Neural progenitor cell (in vitro differentiated cells): ENCODE measurements at regions not wholly inside any gene's neighbourhood (a gene's known extent, or its start where the extent isn't known, plus 50 kb on each side); places are given as distances from the start of the nearest gene placed in this dataset.
A peak's percentile ranks its signal among the peaks of the same experiment; 100 is the strongest.

Experiments
- DNase-seq: peaks from one replicate; pipeline ENCODE4 v3.0.0-alpha.2; 2016; ENCODE audit warnings: low spot score
- H2AFZ ChIP-seq: fragments of 200-600 bp; sonication (generic); replicated peaks from 2 replicates; pipeline ENCODE4 v1.6.1; 2016; ENCODE audit warnings: antibody characterized with exemption
- H3F3A ChIP-seq: fragments of 200-600 bp; sonication (generic); 2 replicates; pipeline ENCODE4 v1.6.1; 2016; ENCODE audit warnings: antibody characterized with exemption, low read depth
- H3K27ac ChIP-seq: fragments of 200-600 bp; sonication (generic); 2 replicates; pipeline ENCODE4 v1.5.1; 2016; ENCODE audit warnings: mild to moderate bottlenecking
- H3K27me3 ChIP-seq: fragments of 200-600 bp; sonication (generic); 2 replicates; pipeline ENCODE4 v1.6.1; 2016; ENCODE audit warnings: mild to moderate bottlenecking, moderate library complexity
- H3K36me3 ChIP-seq: fragments of 200-600 bp; sonication (generic); 2 replicates; pipeline ENCODE4 v1.5.1; 2016
- H3K4me1 ChIP-seq: fragments of 200-600 bp; sonication (generic); 2 replicates; pipeline ENCODE4 v1.6.1; 2016; ENCODE audit warnings: mixed run types
- H3K4me2 ChIP-seq: fragments of 200-600 bp; sonication (generic); 2 replicates; pipeline ENCODE4 v1.6.1; 2016
- H3K4me3 ChIP-seq: fragments of 200-600 bp; sonication (generic); 2 replicates; pipeline ENCODE4 v1.5.1; 2016
- H3K79me2 ChIP-seq: fragments of 200-600 bp; sonication (generic); 2 replicates; pipeline ENCODE4 v1.6.1; 2016; ENCODE audit warnings: low read depth
- H3K9ac ChIP-seq: fragments of 200-600 bp; sonication (generic); 2 replicates; pipeline ENCODE4 v1.6.1; 2016
- H3K9me3 ChIP-seq: fragments of 200-600 bp; sonication (generic); 2 replicates; pipeline ENCODE4 v1.5.1; 2016; ENCODE audit warnings: low read depth
- H4K20me1 ChIP-seq: fragments of 200-600 bp; sonication (generic); 2 replicates; pipeline ENCODE4 v1.6.1; 2016; ENCODE audit warnings: low read depth
- H3K27ac Mint-ChIP-seq: 3 replicates; pipeline ENCODE4 v1.8.0; 2021; ENCODE audit warnings: mixed read lengths
- H3K27me3 Mint-ChIP-seq: 2 replicates; pipeline ENCODE4 v1.8.0; 2022; ENCODE audit warnings: low read depth, mild to moderate bottlenecking, inconsistent platforms, moderate library complexity, mixed read lengths; ENCODE audit not compliant: insufficient read depth
- H3K36me3 Mint-ChIP-seq: 3 replicates; pipeline ENCODE4 v1.8.0; 2021; ENCODE audit warnings: mixed read lengths
- H3K4me1 Mint-ChIP-seq: 3 replicates; pipeline ENCODE4 v1.8.0; 2021; ENCODE audit warnings: mixed read lengths
- H3K4me3 Mint-ChIP-seq: 3 replicates; pipeline ENCODE4 v1.8.0; 2021; ENCODE audit warnings: mild to moderate bottlenecking, moderate library complexity, mixed read lengths
- H3K9me3 Mint-ChIP-seq: 3 replicates; pipeline ENCODE4 v1.8.0; 2020; ENCODE audit warnings: mixed read lengths
- CTCF ChIP-seq: fragments of 200-600 bp; sonication (generic); IDR thresholded peaks from 2 replicates; pipeline ENCODE4 v1.5.1; 2017; ENCODE audit warnings: antibody characterized with exemption, mild to moderate bottlenecking
- EZH2 ChIP-seq: fragments of 200-600 bp; sonication (generic); IDR thresholded peaks from 2 replicates; pipeline ENCODE4 v1.6.1; 2017; ENCODE audit warnings: antibody characterized with exemption, mild to moderate bottlenecking, moderate library complexity
- EZH2phosphoT487 ChIP-seq: fragments of 200-600 bp; sonication (generic); IDR thresholded peaks from 2 replicates; pipeline ENCODE4 v1.6.1; 2017; ENCODE audit warnings: antibody characterized with exemption

DNA sequence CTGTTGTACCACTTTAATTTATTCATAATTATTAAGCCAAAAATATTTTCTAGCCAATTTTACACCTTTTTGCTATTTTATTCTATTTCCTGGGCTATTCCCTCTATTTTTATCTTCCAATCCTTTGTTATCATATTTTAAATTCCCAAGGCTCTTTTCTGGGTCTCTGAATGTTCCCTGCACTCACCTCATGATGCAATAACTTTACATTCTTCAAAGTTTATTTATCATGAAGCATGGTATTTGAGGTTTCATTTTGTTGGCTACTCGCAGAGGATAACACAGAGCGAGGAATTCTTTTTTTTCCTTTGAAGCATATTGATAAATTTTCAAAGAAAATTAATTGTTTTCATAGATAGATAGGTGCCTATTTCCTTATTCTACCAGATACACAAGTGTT lies 489.8 kb upstream of the TMPRSS15 start:
- Histone ChIP-seq H3K79me2 (no peaks in the 10 kb centered on the region), H3K27me3 (no peaks in the 10 kb centered on the region), H3K9ac (no peak overlapping the region), H3F3A (no peaks in the 10 kb centered on the region), H2AFZ (no peak overlapping the region), H3K9me3 (no peaks in the 10 kb centered on the region), H3K36me3 (no peaks in the 10 kb centered on the region), H3K4me3 (no peak overlapping the region), H3K4me1 (no peaks in the 10 kb centered on the region), H3K4me2 (no peak overlapping the region), H4K20me1 (no peaks in the 10 kb centered on the region), H3K27ac (no peak overlapping the region)
- Mint-ChIP-seq H3K9me3 (no peaks in the 10 kb centered on the region), H3K36me3 (no peaks in the 10 kb centered on the region), H3K27ac (no peak overlapping the region), H3K4me3 (no peak overlapping the region), H3K4me1 (no peaks in the 10 kb centered on the region), H3K27me3 (no peaks in the 10 kb centered on the region)
- TF ChIP-seq EZH2 (no peak), CTCF (no peak), EZH2phosphoT487 (no peak)
- no peak for DNase-seq

GRCh38 chr21:18894387-18894786 lies 490.8 kb upstream of the TMPRSS15 start:
- Histone ChIP-seq H3K27me3 (no peaks in the 10 kb centered on the region), H3K4me1 (no peaks in the 10 kb centered on the region), H3K9me3 (no peaks in the 10 kb centered on the region), H3K79me2 (no peaks in the 10 kb centered on the region), H3K27ac (no peak overlapping the region), H3K9ac (no peak overlapping the region), H3K36me3 (no peaks in the 10 kb centered on the region), H3K4me3 (no peak overlapping the region), H2AFZ (no peak overlapping the region), H3F3A (no peaks in the 10 kb centered on the region), H4K20me1 (no peaks in the 10 kb centered on the region), H3K4me2 (no peak overlapping the region)
- H3K4me3 Mint-ChIP-seq: no peak overlapping the region
- H3K9me3 Mint-ChIP-seq: no peaks in the 10 kb centered on the region
- no peaks in the 10 kb centered on the region for H3K27me3 Mint-ChIP-seq
- TF ChIP-seq CTCF (no peak), EZH2phosphoT487 (no peak), EZH2 (no peak)
- no peak overlapping the region for H3K27ac Mint-ChIP-seq
- no peaks in the 10 kb centered on the region for H3K4me1 Mint-ChIP-seq
- no peaks in the 10 kb centered on the region for H3K36me3 Mint-ChIP-seq
- no peak for DNase-seq

DNA sequence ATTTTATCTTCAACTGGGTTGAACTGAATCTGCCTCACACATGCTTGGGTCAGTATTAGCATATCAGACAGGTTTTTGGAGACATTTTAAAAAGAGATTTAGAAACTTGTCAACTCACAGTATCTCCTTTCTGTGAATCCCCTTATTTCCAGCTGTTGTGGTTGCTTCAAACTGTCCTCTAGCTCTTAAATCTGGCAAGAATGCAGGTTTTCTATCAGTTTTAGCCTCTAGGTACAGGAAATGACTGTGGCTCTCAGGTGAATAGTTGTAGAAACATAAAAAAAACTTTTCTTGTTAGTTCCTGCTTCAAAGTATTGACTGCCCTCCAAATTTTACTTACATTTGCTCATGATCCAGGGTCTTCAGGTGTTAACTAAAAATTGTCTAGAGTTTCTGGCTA lies 495.7 kb upstream of the TMPRSS15 start:
- Histone ChIP-seq H3K9ac (no peak overlapping the region), H3K4me1 (no peaks in the 10 kb centered on the region), H3K9me3 (no peaks in the 10 kb centered on the region), H3K79me2 (no peaks in the 10 kb centered on the region), H3K27ac (no peak overlapping the region), H3K4me3 (no peak overlapping the region), H4K20me1 (no peaks in the 10 kb centered on the region), H3F3A (no peaks in the 10 kb centered on the region), H3K36me3 (no peaks in the 10 kb centered on the region), H3K27me3 (no peaks in the 10 kb centered on the region), H2AFZ (peak overlapping the region; percentile 0), H3K4me2 (no peak overlapping the region)
- no peak overlapping the region for H3K4me3 Mint-ChIP-seq
- H3K9me3 Mint-ChIP-seq: no peaks in the 10 kb centered on the region
- no peak overlapping the region for H3K27ac Mint-ChIP-seq
- H3K27me3 Mint-ChIP-seq: no peaks in the 10 kb centered on the region
- no peak for DNase-seq
- no peaks in the 10 kb centered on the region for H3K36me3 Mint-ChIP-seq
- H3K4me1 Mint-ChIP-seq: peaks cover 6% of the 10 kb centered on the region
- TF ChIP-seq EZH2: no peak
- TF ChIP-seq EZH2phosphoT487: no peak
- no peak for TF ChIP-seq CTCF

DNA sequence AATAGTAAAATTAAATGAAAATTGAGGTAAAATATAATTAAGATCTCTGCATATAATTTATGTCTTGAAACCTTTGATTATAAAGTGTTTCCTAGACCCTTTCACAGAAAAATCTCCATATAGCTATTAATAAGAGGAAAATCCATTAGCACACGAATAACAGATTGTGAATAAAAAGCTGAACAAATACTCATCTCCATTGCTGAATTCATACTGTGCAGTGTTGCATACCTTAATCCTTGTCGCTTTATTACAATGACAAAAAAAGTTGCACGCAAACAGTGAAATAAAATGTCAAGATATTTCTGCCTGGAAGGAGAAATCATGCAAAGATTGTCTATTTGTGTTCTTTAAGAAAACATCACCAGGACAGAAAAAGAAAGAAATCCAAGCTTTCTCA lies 499.1 kb upstream of the TMPRSS15 start:
- Histone ChIP-seq H3K9ac (no peak overlapping the region), H3K9me3 (no peaks in the 10 kb centered on the region), H3K27me3 (no peaks in the 10 kb centered on the region), H4K20me1 (no peaks in the 10 kb centered on the region), H3F3A (no peaks in the 10 kb centered on the region), H3K4me3 (no peak overlapping the region), H2AFZ (no peak overlapping the region), H3K36me3 (no peaks in the 10 kb centered on the region), H3K4me2 (no peak overlapping the region), H3K79me2 (no peaks in the 10 kb centered on the region), H3K4me1 (no peaks in the 10 kb centered on the region), H3K27ac (no peak overlapping the region)
- TF ChIP-seq EZH2: no peak
- TF ChIP-seq EZH2phosphoT487: no peak
- no peak for TF ChIP-seq CTCF
- H3K27me3 Mint-ChIP-seq: no peaks in the 10 kb centered on the region
- H3K4me1 Mint-ChIP-seq: peaks cover 6% of the 10 kb centered on the region
- no peaks in the 10 kb centered on the region for H3K36me3 Mint-ChIP-seq
- no peak for DNase-seq
- H3K4me3 Mint-ChIP-seq: no peak overlapping the region
- no peak overlapping the region for H3K27ac Mint-ChIP-seq
- H3K9me3 Mint-ChIP-seq: no peaks in the 10 kb centered on the region
